ENCODE measurements at regions not wholly inside any gene's neighbourhood (a gene's known extent, or its start where the extent isn't known, plus 50 kb on each side); places are given as distances from the start of the nearest gene placed in this dataset.

- no peak overlapping the region for H3K4me2 ChIP-seq (ENCODE audit: low read depth, low read length)
- no peak overlapping the region for H3K9ac ChIP-seq (ENCODE audit: low read depth, low read length)
- H2AFZ ChIP-seq (replicated peaks; ENCODE audit: low read length, poor library complexity), result peak overlapping the region; percentile 58
- in situ Hi-C loops (cut with MboI; ENCODE audit: low sequenced_read_pairs), result no loop called here
- H2BK20ac ChIP-seq (ENCODE audit: low read depth, low read length), result no peak overlapping the region
- intact Hi-C loops (cut with micrococcal nuclease), result loop anchor here (5.0 kb wide), 1 partner anchor 50 kb away; no protein-coding TSS in a partner anchor
- CTCF ChIA-PET, result no interaction called here
- no peak overlapping the region for H3K4ac ChIP-seq (ENCODE audit: low read depth, low read length)
- H3K9me1 ChIP-seq (ENCODE audit: insufficient read depth, low read length), result no peaks in the 10 kb centered on the region
- peaks cover 9% of the 10 kb centered on the region; the same call in 1 of the 2 replicates for H3K4me1 ChIP-seq (ENCODE audit: control insufficient read depth, insufficient read depth, low read length)
- no peak overlapping the region for H2BK15ac ChIP-seq (ENCODE audit: low read depth, low read length)
- no peaks in the 10 kb centered on the region for H3K36me3 ChIP-seq (ENCODE audit: control insufficient read depth, insufficient read depth, low read length)
- no peak overlapping the region for H4K5ac ChIP-seq (ENCODE audit: low read depth, low read length)
- H3K4me3 ChIP-seq (ENCODE audit: insufficient read depth, low read depth, low read length), result no peak overlapping the region
- no peaks in the 10 kb centered on the region for H3K27me3 ChIP-seq (ENCODE audit: control insufficient read depth, insufficient read depth, low read length)
- ATAC-seq (ENCODE audit: low read depth), result peak; percentile 33
- POLR2A ChIA-PET (ENCODE audit: unreplicated experiment), result no interaction called here
- H4K8ac ChIP-seq (ENCODE audit: low read depth in 2 of 2, low read length in 2 of 2), result peak overlapping the region in 1 of 2 experiments; percentile 24; a peak in 1 of 4 replicates
- no peak overlapping the region for H2AK9ac ChIP-seq (replicated peaks; ENCODE audit: low read depth, low read length, poor library complexity)
- 51% methylated on average over 2 of the region's 7 CpGs; no CpG with 5 or more reads in 1 of the 2 experiments for WGBS, 2 experiments (ENCODE audit: extremely low coverage in 2 of 2, insufficient read length in 1 of 2)
- H2BK5ac ChIP-seq (ENCODE audit: low read depth, low read length, poor library complexity, severe bottlenecking), result no peak overlapping the region
- no peak overlapping the region for H2AK5ac ChIP-seq (ENCODE audit: low read depth, low read length)
- no peaks in the 10 kb centered on the region for H3K9me3 ChIP-seq (ENCODE audit: control insufficient read depth, insufficient read depth, low read length)
- peak overlapping the region; percentile 39; the same call in 1 of the 2 replicates for H3K23ac ChIP-seq (ENCODE audit: low read depth, low read length)
- BruUV-seq (replicated peaks), result no TSS peak
- H3K56ac ChIP-seq (ENCODE audit: extremely low read depth, insufficient read depth, low read length), result no peak overlapping the region
- no peaks in the 10 kb centered on the region for H3K79me1 ChIP-seq (ENCODE audit: low read depth in 1 of 2, low read length in 2 of 2)
- dilution Hi-C loops (cut with HindIII; ENCODE audit: low sequenced_read_pairs, unreplicated experiment), result no loop called here
- peak; percentile 7 for DNase-seq
- no peak overlapping the region for H3K18ac ChIP-seq (ENCODE audit: low read depth, low read length)
- H3K14ac ChIP-seq (replicated peaks; ENCODE audit: low read depth, low read length), result no peak overlapping the region
- no peaks in the 10 kb centered on the region for H4K20me1 ChIP-seq (ENCODE audit: insufficient read depth, low read length)
- H3K27ac ChIP-seq (ENCODE audit: insufficient read depth, low read length), result no peak overlapping the region
- no peak overlapping the region for H2BK120ac ChIP-seq (ENCODE audit: low read depth, low read length)
- no peak overlapping the region for H4K91ac ChIP-seq (ENCODE audit: insufficient read depth, low read depth, low read length)
- TF ChIP-seq, protein P1, sequence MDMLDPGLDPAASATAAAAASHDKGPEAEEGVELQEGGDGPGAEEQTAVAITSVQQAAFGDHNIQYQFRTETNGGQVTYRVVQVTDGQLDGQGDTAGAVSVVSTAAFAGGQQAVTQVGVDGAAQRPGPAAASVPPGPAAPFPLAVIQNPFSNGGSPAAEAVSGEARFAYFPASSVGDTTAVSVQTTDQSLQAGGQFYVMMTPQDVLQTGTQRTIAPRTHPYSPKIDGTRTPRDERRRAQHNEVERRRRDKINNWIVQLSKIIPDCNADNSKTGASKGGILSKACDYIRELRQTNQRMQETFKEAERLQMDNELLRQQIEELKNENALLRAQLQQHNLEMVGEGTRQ (IDR thresholded peaks at IDR 0.05; ENCODE audit: low read depth, low read length), result no peak
- no peak for TF ChIP-seq FOS (IDR thresholded peaks at IDR 0.05; ENCODE audit: low read depth, low read length)
- no peak for TF ChIP-seq NFE2L2 (IDR thresholded peaks at IDR 0.05; ENCODE audit: low read depth, low read length)
- TF ChIP-seq CTCF (conservative IDR thresholded peaks at IDR 0.05; ENCODE audit: low read depth, low read length), result no peak
- no peak for TF ChIP-seq BHLHE40 (IDR thresholded peaks at IDR 0.05; ENCODE audit: low read depth, low read length)
- TF ChIP-seq CHD1 (IDR thresholded peaks at IDR 0.05; ENCODE audit: low read depth, low read length), result no peak
- no peak for TF ChIP-seq MAFK (IDR thresholded peaks at IDR 0.05; ENCODE audit: low read depth, low read length)
- no peak for TF ChIP-seq MXI1 (IDR thresholded peaks at IDR 0.05; ENCODE audit: borderline replicate concordance, low read depth, low read length)
- TF ChIP-seq SMC3 (IDR thresholded peaks at IDR 0.05; ENCODE audit: low read depth, low read length), result no peak
- TF ChIP-seq, protein P2, sequence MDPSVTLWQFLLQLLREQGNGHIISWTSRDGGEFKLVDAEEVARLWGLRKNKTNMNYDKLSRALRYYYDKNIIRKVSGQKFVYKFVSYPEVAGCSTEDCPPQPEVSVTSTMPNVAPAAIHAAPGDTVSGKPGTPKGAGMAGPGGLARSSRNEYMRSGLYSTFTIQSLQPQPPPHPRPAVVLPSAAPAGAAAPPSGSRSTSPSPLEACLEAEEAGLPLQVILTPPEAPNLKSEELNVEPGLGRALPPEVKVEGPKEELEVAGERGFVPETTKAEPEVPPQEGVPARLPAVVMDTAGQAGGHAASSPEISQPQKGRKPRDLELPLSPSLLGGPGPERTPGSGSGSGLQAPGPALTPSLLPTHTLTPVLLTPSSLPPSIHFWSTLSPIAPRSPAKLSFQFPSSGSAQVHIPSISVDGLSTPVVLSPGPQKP (IDR thresholded peaks at IDR 0.05; ENCODE audit: borderline replicate concordance, low read depth, low read length), result no peak
- TF ChIP-seq RFX5 (IDR thresholded peaks at IDR 0.05; ENCODE audit: low read depth, low read length), result no peak
- no peak for TF ChIP-seq RCOR1 (IDR thresholded peaks at IDR 0.05; ENCODE audit: insufficient replicate concordance, low read length)
- TF ChIP-seq POLR2A (IDR thresholded peaks at IDR 0.05; ENCODE audit: low read depth, low read length), result no peak
- TF ChIP-seq RAD21 (IDR thresholded peaks at IDR 0.05; ENCODE audit: low read length), result no peak
Observed at GRCh38 chr3:15932348-15933300, 134.8 kb upstream of the ANKRD28 start.

Data from IMR-90 (cell line).